GM21447 (cell line): ENCODE measurements at regions not wholly inside any gene's neighbourhood (a gene's known extent, or its start where the extent isn't known, plus 50 kb on each side); places are given as distances from the start of the nearest gene placed in this dataset.
"Not testable (repeated sequence)": the region's sequence is repeated elsewhere in the genome, so short reads cannot be mapped to it uniquely, and the experiment has no call there.

Experiments used
- ATAC-seq: cut with Tn5 transposase; IDR thresholded peaks from one replicate; pipeline ENCODE4 v1.9.1; 2021; ENCODE audit not compliant: unreplicated experiment

DNA sequence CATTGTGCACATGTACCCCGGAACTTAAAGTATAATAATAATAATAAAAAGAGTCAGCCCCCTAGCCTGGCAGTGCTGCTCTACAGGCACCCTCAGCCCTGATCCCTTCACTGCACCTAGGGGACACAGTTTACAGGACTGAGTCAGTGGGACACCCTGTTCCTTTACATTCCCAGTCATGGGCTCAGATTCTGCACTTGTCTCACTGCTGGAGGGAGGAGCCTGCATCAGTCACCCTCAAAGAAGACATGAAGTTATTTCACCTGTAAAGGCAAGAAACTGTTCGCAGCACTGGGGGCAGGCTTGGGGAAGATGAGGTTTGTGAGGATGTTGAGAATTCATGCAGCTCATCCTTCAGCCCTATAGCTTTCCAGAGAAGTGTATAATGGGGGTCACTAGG, 50.7 kb upstream of the VPREB1 start:
- ATAC-seq = no peak

DNA sequence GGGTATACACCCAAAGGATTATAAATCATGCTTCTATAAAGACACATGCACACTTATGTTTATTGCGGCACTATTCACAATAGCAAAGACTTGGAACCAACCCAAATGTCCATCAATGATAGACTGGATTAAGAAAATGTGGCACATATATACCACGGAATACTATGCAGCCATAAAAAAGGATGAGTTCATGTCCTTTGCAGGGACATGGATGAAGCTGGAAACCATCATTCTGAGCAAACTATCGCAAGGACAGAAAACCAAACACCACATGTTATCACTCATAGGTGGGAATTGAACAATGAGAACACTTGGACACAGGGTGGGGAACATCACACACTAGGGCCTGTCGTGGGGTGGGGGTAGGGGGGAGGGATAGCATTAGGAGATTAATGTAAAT, 51.1 kb upstream of the VPREB1 start:
- ATAC-seq = not testable (repeated sequence)

GRCh38 chr22:22193006-22193405, 51.6 kb upstream of the VPREB1 start:
- not testable (repeated sequence) for ATAC-seq

GRCh38 chr22:22189796-22190195, 54.8 kb upstream of the VPREB1 start:
- ATAC-seq = not testable (repeated sequence)

GRCh38 chr22:22187863-22188262, 56.7 kb upstream of the VPREB1 start:
- not testable (repeated sequence) for ATAC-seq

GRCh38 chr22:22187299-22187698, 57.3 kb upstream of the VPREB1 start:
- no peak for ATAC-seq

DNA sequence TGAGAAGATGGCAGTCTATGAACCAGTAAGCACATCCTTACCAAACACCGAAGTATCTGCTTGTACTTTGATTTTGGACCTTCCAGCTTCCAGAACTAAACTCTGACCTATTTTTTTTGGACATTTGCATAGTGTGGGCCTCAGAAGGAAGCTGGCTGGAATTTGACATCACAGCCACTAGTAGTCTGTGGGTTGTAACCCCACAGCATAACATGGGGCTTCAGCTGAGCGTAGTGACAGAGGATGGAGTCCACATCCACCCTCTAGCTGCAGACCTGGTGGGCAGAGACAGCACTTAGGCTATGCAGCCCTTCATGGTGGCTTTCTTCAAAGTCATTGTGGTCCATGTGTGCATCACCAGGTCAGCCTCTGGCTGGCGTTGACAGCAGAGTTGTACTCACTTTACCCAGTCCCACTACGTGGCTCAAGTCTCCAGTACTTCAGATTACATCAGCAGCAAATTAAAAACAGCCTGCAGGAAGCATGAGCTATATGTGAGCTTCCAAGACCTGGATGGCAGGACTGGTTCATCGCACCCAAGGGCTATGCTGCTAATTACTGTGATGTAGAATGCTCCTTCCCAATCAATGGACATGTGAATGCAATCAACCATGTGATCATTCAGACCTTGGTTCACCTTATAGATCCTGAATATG, 58.6 kb upstream of the VPREB1 start:
- no peak for ATAC-seq

DNA sequence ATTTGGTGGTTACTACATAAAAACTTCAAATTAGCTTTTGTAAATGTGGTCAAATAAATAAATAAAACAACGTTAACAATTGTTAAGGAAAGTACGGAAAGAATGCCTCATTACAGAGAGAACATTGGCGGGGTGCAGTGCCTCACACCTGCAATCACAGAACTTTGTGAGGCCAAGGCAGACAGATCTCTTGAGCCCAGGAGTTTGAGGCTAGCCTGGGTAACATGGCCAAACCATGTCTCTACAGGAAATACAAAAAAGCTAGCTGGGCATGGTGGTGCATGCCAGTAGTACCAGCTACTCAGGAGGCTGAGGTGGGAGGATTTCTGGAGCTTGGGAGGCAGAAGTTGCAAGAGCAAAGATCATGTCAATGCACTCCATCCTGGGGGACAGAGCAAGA, 59.4 kb upstream of the VPREB1 start:
- ATAC-seq = no peak

GRCh38 chr22:22184277-22184807, 60.2 kb upstream of the VPREB1 start:
- no peak for ATAC-seq

GRCh38 chr22:22182990-22183264, 61.7 kb upstream of the VPREB1 start:
- no peak for ATAC-seq

- ATAC-seq = no peak
Observed at GRCh38 chr22:22182218-22182989, 62.2 kb upstream of the VPREB1 start.

- ATAC-seq = no peak
Observed at GRCh38 chr22:22181341-22181850, 63.2 kb upstream of the VPREB1 start.

DNA sequence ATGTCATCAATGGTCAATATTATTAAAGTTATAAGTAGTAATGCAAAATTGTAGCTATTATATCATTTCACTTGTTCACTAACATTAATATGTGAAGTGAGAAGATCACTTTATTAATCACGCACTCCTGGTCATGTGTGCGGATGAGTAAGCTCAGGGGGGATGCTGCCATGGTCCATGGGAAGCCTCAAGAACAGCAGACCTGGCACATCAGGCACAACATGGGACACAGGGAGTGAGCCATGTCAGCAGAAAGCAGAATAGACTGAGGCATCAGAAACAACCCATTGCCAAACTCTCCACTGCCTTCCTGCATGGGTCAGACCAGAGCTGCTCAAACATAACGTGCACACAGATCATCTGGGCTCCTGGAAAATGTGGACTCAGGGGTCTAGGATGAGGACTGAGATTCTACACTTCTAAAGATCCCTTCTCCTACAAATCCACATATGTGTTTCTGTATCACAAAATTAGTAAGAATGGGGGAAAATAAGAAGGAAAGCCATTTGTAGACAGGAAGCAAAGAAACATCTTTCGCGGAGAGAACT, 63.8 kb upstream of the VPREB1 start:
- no peak for ATAC-seq

GRCh38 chr22:22179858-22180257, 64.7 kb upstream of the VPREB1 start:
- no peak for ATAC-seq

- ATAC-seq = no peak
Observed at GRCh38 chr22:22178992-22179391, 65.6 kb upstream of the VPREB1 start.

GRCh38 chr22:22178355-22178965, 66.1 kb upstream of the VPREB1 start:
- ATAC-seq = no peak

- ATAC-seq = no peak
Observed at GRCh38 chr22:22176929-22177616, 67.5 kb upstream of the VPREB1 start.

DNA sequence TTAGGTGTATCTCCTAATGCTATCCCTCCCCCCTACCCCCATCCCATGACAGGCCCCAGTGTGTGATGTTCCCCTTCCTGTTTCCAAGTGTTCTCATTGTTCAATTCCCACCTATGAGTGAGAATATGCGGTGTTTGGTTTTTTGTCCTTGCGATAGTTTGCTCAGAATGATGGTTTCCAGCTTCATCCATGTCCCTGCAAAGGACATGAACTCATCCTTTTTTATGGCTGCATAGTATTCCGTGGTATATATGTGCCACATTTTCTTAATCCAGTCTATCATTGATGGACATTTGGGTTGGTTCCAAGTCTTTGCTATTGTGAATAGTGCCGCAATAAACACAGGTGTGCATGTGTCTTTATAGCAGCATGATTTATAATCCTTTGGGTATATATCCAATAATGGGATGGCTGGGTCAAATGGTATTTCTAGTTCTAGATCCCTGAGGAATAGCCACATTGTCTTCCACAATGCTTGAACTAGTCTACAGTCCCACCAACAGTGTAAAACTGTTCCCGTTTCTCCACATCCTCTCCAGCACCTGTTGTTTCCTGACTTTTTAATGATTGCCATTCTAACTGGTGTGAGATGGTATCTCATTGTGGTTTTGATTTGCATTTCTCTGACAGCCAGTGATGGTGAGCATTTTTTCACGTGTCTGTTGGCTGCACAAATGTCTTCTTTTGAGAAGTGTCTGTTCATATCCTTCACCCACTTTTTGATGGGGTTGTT, 71.5 kb upstream of the VPREB1 start:
- not testable (repeated sequence) for ATAC-seq

DNA sequence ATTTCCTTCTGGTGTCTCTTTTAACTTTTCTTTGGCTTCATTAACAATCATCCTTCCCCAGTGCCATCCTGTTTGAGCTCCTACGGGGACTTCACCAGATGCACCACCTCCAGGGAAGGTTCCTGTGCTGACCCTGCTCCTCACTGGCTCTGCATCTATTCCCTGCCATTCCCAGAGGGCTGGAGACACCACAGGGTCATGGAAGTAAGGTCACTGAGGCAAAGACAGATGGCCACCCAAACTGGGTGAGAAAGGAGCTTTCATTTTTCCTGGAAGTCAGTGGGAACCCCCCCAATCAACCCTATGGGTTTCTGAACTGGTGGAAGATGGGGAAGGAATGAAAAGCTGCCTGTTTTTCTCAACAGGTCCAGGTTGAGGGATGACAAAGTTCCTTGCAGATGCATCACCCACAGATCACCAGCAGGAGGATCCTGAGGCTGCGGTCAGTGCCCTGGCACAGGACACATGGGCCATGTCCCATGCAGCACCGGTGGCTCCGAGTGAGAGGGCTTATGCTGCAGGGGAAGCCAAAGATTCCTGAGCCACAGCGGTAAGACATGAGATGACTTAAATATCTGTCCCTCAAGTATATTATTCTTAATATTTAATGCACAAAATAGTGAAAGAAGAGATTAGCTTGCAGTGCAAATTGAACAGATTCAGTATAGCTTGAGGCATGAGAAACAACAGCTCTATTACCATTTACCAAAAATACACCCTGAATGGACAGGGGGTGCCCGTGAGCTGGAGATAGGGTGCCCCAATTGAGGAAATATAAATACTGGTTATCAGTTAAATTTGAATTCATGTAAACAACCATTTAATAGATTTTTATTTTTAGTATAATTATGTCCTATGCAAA, 73.0 kb upstream of the VPREB1 start:
- no peak for ATAC-seq
